Epithelial cell of esophagus (primary cell): ENCODE measurements at regions not wholly inside any gene's neighbourhood (a gene's known extent, or its start where the extent isn't known, plus 50 kb on each side); places are given as distances from the start of the nearest gene placed in this dataset.

ENCODE experiments used
- DNase-seq: peaks from one replicate; pipeline ENCODE4 v3.0.0; 2010; ENCODE audit warnings: low read depth
- H3K4me3 ChIP-seq: 2 replicates; pipeline ENCODE4 v1.5.1; 2011; ENCODE audit warnings: mild to moderate bottlenecking, low read length, control low read depth
- TF ChIP-seq, protein P1 (sequence below): IDR thresholded peaks from 2 replicates; pipeline ENCODE4 v1.5.1; 2011; ENCODE audit warnings: low read depth, mild to moderate bottlenecking, low read length, control low read depth, inconsistent platforms; ENCODE audit not compliant: insufficient read depth; ENCODE audit errors: missing control alignments

DNA sequence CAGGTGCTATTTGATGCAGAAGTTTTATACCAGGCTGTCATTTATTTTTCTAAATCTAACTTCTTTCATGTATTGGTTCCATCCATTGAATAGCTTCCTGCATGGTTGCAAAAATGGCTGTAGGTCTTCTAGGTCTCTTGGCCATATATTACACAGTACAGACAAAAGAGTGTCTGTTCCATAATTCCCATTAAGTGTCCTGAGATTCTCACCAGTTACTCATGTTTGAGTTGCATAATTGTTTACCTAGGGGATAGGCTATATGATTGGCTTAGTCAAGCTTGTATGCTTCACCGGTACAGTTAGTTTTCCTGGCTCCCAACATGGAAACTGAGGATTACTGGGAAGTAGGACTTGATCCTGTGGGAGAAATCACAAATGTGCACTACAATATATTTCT lies 399.4 kb upstream of the NUDT12 start:
- peak; percentile 43 for DNase-seq
- TF ChIP-seq, protein P1, sequence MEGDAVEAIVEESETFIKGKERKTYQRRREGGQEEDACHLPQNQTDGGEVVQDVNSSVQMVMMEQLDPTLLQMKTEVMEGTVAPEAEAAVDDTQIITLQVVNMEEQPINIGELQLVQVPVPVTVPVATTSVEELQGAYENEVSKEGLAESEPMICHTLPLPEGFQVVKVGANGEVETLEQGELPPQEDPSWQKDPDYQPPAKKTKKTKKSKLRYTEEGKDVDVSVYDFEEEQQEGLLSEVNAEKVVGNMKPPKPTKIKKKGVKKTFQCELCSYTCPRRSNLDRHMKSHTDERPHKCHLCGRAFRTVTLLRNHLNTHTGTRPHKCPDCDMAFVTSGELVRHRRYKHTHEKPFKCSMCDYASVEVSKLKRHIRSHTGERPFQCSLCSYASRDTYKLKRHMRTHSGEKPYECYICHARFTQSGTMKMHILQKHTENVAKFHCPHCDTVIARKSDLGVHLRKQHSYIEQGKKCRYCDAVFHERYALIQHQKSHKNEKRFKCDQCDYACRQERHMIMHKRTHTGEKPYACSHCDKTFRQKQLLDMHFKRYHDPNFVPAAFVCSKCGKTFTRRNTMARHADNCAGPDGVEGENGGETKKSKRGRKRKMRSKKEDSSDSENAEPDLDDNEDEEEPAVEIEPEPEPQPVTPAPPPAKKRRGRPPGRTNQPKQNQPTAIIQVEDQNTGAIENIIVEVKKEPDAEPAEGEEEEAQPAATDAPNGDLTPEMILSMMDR, result no peak
- H3K4me3 ChIP-seq, result no peak overlapping the region

DNA sequence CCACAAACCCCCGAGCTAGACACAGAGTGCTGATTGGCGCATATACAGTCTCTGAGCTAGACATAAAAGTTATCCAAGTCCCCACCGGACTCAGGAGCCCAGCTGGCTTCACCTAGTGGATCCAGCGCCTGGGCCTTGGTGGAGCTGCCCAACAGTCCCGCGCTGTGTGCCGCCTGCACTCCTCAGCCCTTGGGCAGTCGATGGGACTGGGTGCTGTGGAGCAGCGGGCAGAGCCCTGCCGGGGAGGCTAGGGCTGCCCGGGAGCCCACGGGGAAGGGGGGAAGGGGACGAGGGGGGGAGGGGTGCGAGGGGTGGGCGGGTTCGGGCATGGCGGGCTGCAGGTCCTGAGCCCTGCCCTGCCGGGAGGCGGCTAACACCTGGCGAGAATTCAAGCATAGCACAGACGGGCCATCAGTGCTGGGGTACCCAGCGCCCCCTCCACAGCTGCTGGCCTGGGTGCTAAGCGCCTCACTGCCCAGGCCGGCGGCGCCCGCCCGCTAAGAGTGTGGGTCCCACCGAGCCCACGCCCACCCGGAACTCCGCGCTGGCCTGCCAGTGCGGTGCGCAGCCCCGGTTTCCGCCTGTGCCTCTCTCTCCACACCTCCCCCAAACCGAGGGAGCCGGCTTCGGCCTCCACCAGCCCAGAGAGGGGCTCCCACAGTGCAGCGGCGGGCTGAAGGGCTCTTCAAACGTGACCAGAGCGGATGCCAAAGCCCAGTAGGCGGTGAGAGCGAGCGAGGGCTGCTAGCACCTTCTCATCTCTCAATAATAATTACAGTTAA lies 391.2 kb upstream of the NUDT12 start:
- no peak overlapping the region for H3K4me3 ChIP-seq
- TF ChIP-seq, protein P1, result no peak

DNA sequence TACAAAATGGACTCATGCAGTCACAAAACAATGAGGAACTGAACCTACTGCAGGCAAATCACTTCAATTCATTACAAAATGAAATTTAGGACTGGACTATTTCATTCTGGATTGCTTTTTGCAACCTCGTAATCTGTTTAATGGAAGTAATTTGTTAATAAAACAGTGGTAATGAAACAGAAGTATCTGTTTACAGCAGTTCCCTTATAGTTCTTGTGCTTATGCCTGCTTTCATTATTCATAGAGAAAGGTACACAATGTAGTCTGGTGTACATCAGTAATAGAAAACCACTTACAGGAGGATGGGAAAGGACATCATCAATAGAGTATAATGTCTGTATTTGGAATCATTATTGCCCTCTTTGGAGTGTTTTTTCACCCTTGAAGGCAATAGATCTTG lies 389.2 kb upstream of the NUDT12 start:
- H3K4me3 ChIP-seq, result no peak overlapping the region

More for the DNA sequence above, 391.2 kb upstream of the NUDT12 start:
- no peak for DNase-seq

DNA sequence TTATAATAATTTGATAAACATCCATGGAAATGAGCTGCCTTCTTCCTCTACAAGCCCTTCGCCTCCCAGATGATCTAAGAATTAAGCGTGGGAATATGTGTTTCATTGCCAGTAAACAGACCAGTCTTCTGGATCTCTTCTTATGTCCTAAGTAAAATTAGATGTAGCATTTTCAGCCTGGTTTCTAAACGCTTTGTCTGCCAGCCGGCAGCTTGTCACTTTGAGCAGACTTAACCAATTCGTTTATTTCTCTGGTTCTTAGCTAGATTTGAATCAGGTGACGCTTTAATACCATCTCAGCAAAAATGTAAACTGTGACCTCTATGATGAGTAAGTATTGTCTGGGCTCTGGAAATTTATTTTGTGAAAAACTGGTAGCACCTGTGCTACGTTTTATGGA lies 380.6 kb upstream of the NUDT12 start:
- TF ChIP-seq, protein P1, result no peak
- no peak for DNase-seq
- H3K4me3 ChIP-seq, result no peak overlapping the region

More for the DNA sequence above, 389.2 kb upstream of the NUDT12 start:
- DNase-seq, result no peak
- TF ChIP-seq, protein P1, result no peak

DNA sequence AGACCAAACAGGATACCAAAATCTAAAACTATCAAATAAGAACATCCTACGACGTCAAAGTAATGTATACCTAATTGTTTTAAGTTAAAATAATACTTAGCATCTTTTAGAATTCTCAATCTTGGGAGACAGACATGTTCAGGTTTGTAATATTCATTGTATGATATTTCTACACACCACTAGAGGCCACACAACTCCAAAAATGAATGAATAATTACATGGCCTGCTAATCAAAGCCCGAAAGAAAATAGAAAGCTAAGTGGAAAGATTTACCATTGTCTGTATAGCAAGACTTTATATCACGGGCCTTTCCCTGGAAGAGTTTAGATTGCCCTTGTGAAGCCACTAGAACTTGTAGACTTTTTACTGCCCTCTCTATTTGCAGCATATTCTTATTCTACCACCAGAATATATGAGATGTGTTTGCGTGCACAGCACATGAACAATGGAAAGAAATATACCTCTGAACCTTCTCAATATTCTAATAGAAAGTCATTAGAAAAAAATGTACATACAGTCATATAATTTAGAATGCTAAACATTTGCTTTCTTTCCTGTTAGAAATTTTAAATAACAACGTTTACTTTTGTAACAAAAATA lies 380.1 kb upstream of the NUDT12 start:
- DNase-seq, result no peak
- H3K4me3 ChIP-seq, result no peak overlapping the region
- TF ChIP-seq, protein P1, result peak; percentile 4

DNA sequence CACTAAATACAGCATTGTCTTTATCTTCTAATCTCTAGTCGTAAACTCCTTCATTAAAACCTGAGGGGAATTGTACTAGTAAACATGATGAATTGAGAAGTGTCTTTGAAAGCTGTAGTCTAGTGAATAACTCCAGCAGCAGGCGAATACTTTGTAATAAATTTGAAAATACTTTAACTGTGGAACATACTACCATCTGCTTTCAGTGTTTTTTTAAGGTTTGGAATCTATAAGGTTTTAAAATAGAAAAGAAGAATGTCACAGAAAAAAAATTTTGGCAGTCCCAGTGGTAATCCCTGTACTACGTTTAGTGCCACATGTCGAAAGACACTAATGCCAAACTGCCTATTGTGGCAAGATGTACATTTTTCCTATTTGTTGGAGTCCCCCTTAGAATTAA lies 379.0 kb upstream of the NUDT12 start:
- no peak overlapping the region for H3K4me3 ChIP-seq
- TF ChIP-seq, protein P1, result no peak
- DNase-seq, result no peak

DNA sequence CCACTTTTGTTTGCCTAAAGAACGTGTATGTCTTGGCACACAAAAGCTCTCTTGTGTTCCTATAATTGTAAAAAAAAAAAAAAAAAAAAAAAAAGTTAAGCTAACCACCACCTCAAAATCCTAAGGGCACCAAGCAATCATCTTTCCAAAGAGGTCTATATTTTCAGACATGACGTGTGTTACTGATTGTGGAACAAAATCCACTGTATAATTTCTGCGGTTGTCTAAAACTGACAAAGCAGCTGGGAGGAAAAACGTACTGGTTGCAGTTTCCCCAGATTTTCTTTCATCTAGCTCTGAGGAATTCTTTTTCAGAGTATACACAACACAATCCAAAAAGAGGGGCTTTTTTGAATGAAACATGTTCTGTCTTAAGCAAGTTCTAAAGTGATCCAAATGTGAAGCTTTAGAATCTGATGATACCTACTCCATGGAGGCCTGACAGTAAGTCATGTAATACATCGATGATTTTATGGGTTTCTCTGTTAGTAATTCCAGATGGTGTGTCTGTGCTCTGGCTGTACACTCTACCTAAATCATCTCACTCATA lies 375.6 kb upstream of the NUDT12 start:
- TF ChIP-seq, protein P1, result no peak
- DNase-seq, result no peak
- H3K4me3 ChIP-seq, result no peak overlapping the region
